Neural crest cell (in vitro differentiated cells): ENCODE measurements at regions not wholly inside any gene's neighbourhood (a gene's known extent, or its start where the extent isn't known, plus 50 kb on each side); places are given as distances from the start of the nearest gene placed in this dataset.

ENCODE experiments used
- DNase-seq: peaks from one replicate; pipeline ENCODE4 v3.0.0; 2021; ENCODE audit warnings: low read depth, mixed read lengths, low spot score
- H3K27ac Mint-ChIP-seq: one replicate; pipeline ENCODE4 v1.8.0; 2021; ENCODE audit warnings: mild to moderate bottlenecking, mixed read lengths; ENCODE audit not compliant: unreplicated experiment
- H3K27me3 Mint-ChIP-seq: 2 replicates; pipeline ENCODE4 v1.8.0; 2021; ENCODE audit warnings: low read depth, mild to moderate bottlenecking, mixed read lengths
- H3K36me3 Mint-ChIP-seq: 2 replicates; pipeline ENCODE4 v1.8.0; 2021; ENCODE audit warnings: low read depth, mild to moderate bottlenecking, mixed read lengths
- H3K4me1 Mint-ChIP-seq: 2 replicates; pipeline ENCODE4 v1.8.0; 2021; ENCODE audit warnings: mixed read lengths
- H3K4me3 Mint-ChIP-seq: one replicate; pipeline ENCODE4 v1.8.0; 2021; ENCODE audit warnings: mild to moderate bottlenecking, mixed read lengths
- H3K9me3 Mint-ChIP-seq: 2 replicates; pipeline ENCODE4 v1.8.0; 2021; ENCODE audit warnings: mixed read lengths
- TF ChIP-seq, protein P1 (sequence below): fragments of 200-600 bp; sonication (generic); conservative IDR thresholded peaks from 2 replicates; pipeline ENCODE4 v1.5.0; 2021; ENCODE audit warnings: antibody characterized with exemption, mild to moderate bottlenecking

DNA sequence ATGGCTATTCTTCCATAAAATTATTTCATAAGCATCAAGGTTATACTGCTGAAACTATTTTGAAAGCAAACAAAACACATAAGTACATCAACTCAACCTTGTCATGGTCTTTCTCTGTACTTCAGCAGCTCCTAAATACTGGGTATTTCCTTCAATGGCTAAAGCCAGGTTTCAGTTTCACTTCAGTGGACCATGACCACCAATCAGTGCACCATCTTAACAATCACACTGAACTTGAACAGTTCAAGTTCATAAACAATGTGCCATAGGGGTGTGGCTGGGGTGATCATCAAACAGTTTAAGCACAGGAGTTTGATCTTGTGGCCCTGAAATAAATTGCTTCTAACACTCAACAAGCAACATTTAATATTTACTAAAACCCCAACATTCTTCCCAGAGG, 124.1 kb upstream of the FIGN start:
- DNase-seq: no peak
- Mint-ChIP-seq H3K27ac (no peak overlapping the region), H3K36me3 (peaks cover under 1% of the 10 kb centered on the region), H3K9me3 (peaks cover 4% of the 10 kb centered on the region), H3K27me3 (no peaks in the 10 kb centered on the region), H3K4me3 (no peak overlapping the region), H3K4me1 (peaks cover 8% of the 10 kb centered on the region)
- TF ChIP-seq, protein P1, sequence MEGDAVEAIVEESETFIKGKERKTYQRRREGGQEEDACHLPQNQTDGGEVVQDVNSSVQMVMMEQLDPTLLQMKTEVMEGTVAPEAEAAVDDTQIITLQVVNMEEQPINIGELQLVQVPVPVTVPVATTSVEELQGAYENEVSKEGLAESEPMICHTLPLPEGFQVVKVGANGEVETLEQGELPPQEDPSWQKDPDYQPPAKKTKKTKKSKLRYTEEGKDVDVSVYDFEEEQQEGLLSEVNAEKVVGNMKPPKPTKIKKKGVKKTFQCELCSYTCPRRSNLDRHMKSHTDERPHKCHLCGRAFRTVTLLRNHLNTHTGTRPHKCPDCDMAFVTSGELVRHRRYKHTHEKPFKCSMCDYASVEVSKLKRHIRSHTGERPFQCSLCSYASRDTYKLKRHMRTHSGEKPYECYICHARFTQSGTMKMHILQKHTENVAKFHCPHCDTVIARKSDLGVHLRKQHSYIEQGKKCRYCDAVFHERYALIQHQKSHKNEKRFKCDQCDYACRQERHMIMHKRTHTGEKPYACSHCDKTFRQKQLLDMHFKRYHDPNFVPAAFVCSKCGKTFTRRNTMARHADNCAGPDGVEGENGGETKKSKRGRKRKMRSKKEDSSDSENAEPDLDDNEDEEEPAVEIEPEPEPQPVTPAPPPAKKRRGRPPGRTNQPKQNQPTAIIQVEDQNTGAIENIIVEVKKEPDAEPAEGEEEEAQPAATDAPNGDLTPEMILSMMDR: no peak

DNA sequence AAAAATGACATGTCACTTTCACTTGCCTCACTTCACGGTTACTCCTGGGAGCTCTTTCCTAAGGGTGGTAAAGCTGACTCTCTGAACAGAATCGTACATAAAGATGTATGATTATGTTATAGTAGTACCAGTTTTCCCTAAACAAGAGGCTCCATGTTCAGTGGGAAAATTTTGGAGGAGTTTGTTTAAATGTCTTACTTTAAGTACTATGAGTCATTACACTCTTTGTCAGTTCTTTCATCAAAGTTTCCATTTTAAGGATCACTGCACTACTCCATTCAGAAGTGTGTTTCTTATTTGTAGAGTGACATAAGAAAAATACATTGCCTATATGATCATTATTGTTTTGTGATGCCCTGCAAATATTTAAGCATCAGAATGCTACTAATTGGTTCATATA, 121.1 kb upstream of the FIGN start:
- H3K4me1 Mint-ChIP-seq: peaks cover 8% of the 10 kb centered on the region
- peaks cover 2% of the 10 kb centered on the region for H3K36me3 Mint-ChIP-seq
- DNase-seq: no peak
- TF ChIP-seq, protein P1: no peak
- H3K27ac Mint-ChIP-seq: no peak overlapping the region
- no peak overlapping the region for H3K4me3 Mint-ChIP-seq
- H3K27me3 Mint-ChIP-seq: no peaks in the 10 kb centered on the region
- peaks cover 2% of the 10 kb centered on the region for H3K9me3 Mint-ChIP-seq

DNA sequence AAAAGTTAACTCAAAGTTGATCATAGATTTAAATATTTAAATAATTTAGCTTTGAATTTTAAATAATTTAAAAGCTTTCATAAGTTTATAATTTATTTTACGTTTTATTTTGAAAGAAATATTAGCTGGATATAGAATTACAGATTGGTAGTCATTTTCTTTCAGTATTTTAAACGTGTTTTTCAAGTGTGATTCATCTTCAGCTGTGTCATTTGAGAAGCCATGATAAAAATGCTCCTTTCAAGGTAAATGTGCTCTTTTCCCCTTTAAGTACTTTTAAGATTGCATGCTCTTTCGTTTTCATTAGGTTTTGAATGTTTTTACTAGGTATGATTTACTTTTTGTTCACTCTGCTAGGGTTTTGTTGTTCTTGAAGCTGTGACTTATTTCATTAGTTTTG, 116.8 kb upstream of the FIGN start:
- Mint-ChIP-seq H3K36me3 (peaks cover 2% of the 10 kb centered on the region), H3K27me3 (no peaks in the 10 kb centered on the region), H3K9me3 (peaks cover 2% of the 10 kb centered on the region), H3K4me1 (peaks cover 8% of the 10 kb centered on the region), H3K4me3 (no peak overlapping the region), H3K27ac (no peak overlapping the region)
- DNase-seq: no peak
- TF ChIP-seq, protein P1: no peak

DNA sequence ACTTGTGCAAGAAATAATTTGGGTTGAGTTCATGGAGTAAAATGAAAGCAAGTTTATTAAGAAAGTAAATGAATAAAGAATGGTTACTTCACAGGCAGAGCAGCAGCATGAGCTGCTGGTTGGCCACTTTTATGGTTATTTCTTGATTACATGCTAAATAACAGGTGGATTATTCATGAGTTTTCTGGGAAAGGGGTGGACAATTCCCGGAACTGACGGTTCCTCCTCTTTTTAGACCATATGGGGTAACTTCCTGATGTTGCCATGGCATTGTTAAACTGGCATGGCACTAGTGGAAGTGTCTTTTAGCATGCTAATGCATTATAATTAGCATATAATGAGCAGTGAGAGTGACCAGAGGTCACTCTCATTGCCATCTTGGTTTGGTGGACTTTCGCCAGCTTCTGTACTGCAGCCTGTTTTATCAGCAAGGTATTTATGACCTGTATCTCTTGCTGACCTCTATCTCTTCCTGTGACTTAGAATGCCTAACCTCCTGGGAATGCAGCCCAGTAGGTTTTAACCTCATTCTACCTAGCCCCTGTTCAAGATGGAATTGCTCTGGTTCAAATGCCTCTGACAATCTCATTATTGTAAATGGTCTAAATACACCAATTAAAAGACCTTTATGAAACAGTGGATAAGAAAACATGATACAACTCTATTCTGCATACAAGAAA, 114.1 kb upstream of the FIGN start:
- Mint-ChIP-seq H3K27ac (no peak overlapping the region), H3K27me3 (no peaks in the 10 kb centered on the region), H3K4me3 (no peak overlapping the region), H3K4me1 (no peaks in the 10 kb centered on the region), H3K36me3 (peaks cover 1% of the 10 kb centered on the region), H3K9me3 (peaks cover 1% of the 10 kb centered on the region)
- TF ChIP-seq, protein P1: no peak
- no peak for DNase-seq

DNA sequence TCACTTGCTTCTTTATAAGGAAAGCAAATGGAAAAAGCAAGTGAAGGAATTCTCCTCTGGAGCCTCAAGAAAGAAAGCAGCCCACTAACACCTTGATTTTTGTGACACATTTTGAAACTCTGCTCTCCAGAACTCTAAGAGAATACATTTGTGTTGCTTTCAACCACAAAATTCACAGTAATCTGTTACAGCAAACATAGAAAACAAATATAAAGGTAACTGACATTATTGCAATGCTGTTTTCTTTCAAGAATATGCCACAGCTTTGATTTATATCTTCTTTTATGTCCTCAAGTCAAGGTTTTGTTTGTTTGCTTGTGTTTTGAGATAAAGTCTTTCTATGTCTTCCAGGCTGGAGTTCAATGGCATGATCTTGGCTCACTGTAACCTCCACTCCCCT, 103.1 kb upstream of the FIGN start:
- H3K27me3 Mint-ChIP-seq: no peaks in the 10 kb centered on the region
- peaks cover 4% of the 10 kb centered on the region for H3K4me1 Mint-ChIP-seq
- H3K27ac Mint-ChIP-seq: no peak overlapping the region
- DNase-seq: no peak
- TF ChIP-seq, protein P1: no peak
- no peaks in the 10 kb centered on the region for H3K36me3 Mint-ChIP-seq
- peaks cover 2% of the 10 kb centered on the region for H3K9me3 Mint-ChIP-seq
- no peak overlapping the region for H3K4me3 Mint-ChIP-seq
